PC-3 (cell line): ENCODE measurements at regions not wholly inside any gene's neighbourhood (a gene's known extent, or its start where the extent isn't known, plus 50 kb on each side); places are given as distances from the start of the nearest gene placed in this dataset.

ENCODE experiments used
- ATAC-seq: fragments of 200-7000 bp; cut with Tn5 transposase; 2 replicates; pipeline ENCODE4 v1.9.1; 2020; ENCODE audit warnings: mild to moderate bottlenecking, moderate library complexity
- BruUV-seq: library from RNA; stranded (reverse); fragments of 400-500 nt; replicated peaks from 2 replicates; lab custom pipeline; 2021; lab: Mats Ljungman, UMichigan
- CTCF ChIA-PET: fragments of 300-600 bp; sonication (Branson Sonifier 250); formaldehyde crosslinking; loops from one replicate; lab custom pipeline; 2022; ENCODE audit warnings: antibody characterized with exemption; lab: Charles Lee
- POLR2A ChIA-PET: fragments of 300-600 bp; sonication (Branson Sonifier 250); formaldehyde crosslinking; loops from one replicate; lab custom pipeline; 2022; ENCODE audit warnings: antibody characterized with exemption; ENCODE audit not compliant: unreplicated experiment; lab: Charles Lee
- DNase-seq: peaks from one replicate; pipeline ENCODE4 v3.0.0-alpha.2; 2015
- H2AFZ ChIP-seq: fragments of 300-600 bp; sonication (generic); 2 replicates; pipeline ENCODE4 v1.6.0; 2016; ENCODE audit warnings: antibody characterized with exemption, low read length
- H3F3A ChIP-seq: fragments of 300-600 bp; sonication (generic); one replicate; pipeline ENCODE4 v1.6.0; 2017; ENCODE audit warnings: antibody characterized with exemption, low read length, control low read depth, mild to moderate bottlenecking; ENCODE audit not compliant: unreplicated experiment
- H3K27ac ChIP-seq: fragments of 300-600 bp; sonication (generic); 2 replicates; pipeline ENCODE4 v1.5.1; 2016; ENCODE audit warnings: mild to moderate bottlenecking, low read length
- H3K27me3 ChIP-seq: fragments of 300-600 bp; sonication (generic); 2 replicates; pipeline ENCODE4 v1.6.1; 2016; ENCODE audit warnings: low read length, mixed read lengths
- H3K36me3 ChIP-seq: fragments of 300-600 bp; sonication (generic); 2 replicates; pipeline ENCODE4 v1.6.1; 2016; ENCODE audit warnings: low read depth, mixed run types, low read length, mixed read lengths
- H3K4me1 ChIP-seq: fragments of 300-600 bp; sonication (generic); 2 replicates; pipeline ENCODE4 v1.5.1; 2016; ENCODE audit warnings: low read length; ENCODE audit not compliant: insufficient read depth
- H3K4me2 ChIP-seq: fragments of 300-600 bp; sonication (generic); 2 replicates; pipeline ENCODE4 v1.6.0; 2016; ENCODE audit warnings: low read length
- H3K4me3 ChIP-seq: fragments of 300-600 bp; sonication (generic); 2 replicates; pipeline ENCODE4 v1.5.1; 2016; ENCODE audit warnings: mild to moderate bottlenecking, low read length, mixed read lengths
- H3K79me2 ChIP-seq: fragments of 300-600 bp; sonication (generic); 2 replicates; pipeline ENCODE4 v1.6.1; 2017; ENCODE audit warnings: low read length, mixed read lengths
- H3K9ac ChIP-seq: fragments of 300-600 bp; sonication (generic); 2 replicates; pipeline ENCODE4 v1.6.0; 2016; ENCODE audit warnings: mild to moderate bottlenecking, low read length
- H3K9me2 ChIP-seq: fragments of 300-600 bp; sonication (generic); replicated peaks from 2 replicates; pipeline ENCODE4 v1.6.1; 2016; ENCODE audit warnings: mixed run types, low read length, mixed read lengths
- H3K9me3 ChIP-seq: fragments of 300-600 bp; sonication (generic); 2 replicates; pipeline ENCODE4 v1.6.1; 2016; ENCODE audit warnings: low read length, mixed read lengths
- H4K20me1 ChIP-seq: fragments of 300-600 bp; sonication (generic); 2 replicates; pipeline ENCODE4 v1.6.1; 2016; ENCODE audit warnings: low read length, mixed read lengths
- CTCF ChIP-seq: fragments of 300-600 bp; sonication (generic); conservative IDR thresholded peaks from 2 replicates; pipeline ENCODE4 v1.5.1; 2017; ENCODE audit warnings: antibody characterized with exemption, low read depth, mild to moderate bottlenecking, low read length
- EZH2 ChIP-seq: fragments of 300-600 bp; sonication (generic); IDR thresholded peaks from one replicate; pipeline ENCODE4 v1.6.1; 2017; ENCODE audit warnings: antibody characterized with exemption, mild to moderate bottlenecking, low read length; ENCODE audit not compliant: unreplicated experiment
- EZH2phosphoT487 ChIP-seq: fragments of 300-600 bp; sonication (generic); IDR thresholded peaks from 2 replicates; pipeline ENCODE4 v1.6.1; 2018; ENCODE audit warnings: mild to moderate bottlenecking, antibody characterized with exemption, low read length, borderline replicate concordance
- intact Hi-C: fragments of 100-400 bp; cut with micrococcal nuclease; formaldehyde crosslinking; loops from 2 replicates; pipeline ENCODE4 v1.9.0; 2023

- CTCF ChIA-PET: no interaction called here
- ATAC-seq: no peak
- no peaks in the 10 kb centered on the region for H4K20me1 ChIP-seq
Observed at GRCh38 chr5:71953866-71954265, 153.4 kb upstream of the MAP1B start.

GRCh38 chr5:71954329-71954728 is 152.9 kb upstream of the MAP1B start:
- Histone ChIP-seq H2AFZ (no peak overlapping the region), H3K27me3 (no peaks in the 10 kb centered on the region), H3F3A (no peaks in the 10 kb centered on the region), H3K9ac (no peak overlapping the region), H3K9me2 (no peaks in the 10 kb centered on the region), H3K4me3 (no peak overlapping the region), H3K9me3 (no peaks in the 10 kb centered on the region), H3K4me1 (no peaks in the 10 kb centered on the region), H4K20me1 (no peaks in the 10 kb centered on the region), H3K4me2 (no peak overlapping the region), H3K79me2 (no peaks in the 10 kb centered on the region), H3K27ac (no peak overlapping the region), H3K36me3 (no peaks in the 10 kb centered on the region)
- DNase-seq (no peak), ATAC-seq (no peak)
- ChIA-PET POLR2A (no interaction called here), CTCF (no interaction called here)
- intact Hi-C loops: no loop called here
- TF ChIP-seq EZH2phosphoT487 (no peak), EZH2 (no peak), CTCF (no peak)
- BruUV-seq: no TSS peak

More at GRCh38 chr5:71953866-71954265, 153.4 kb upstream of the MAP1B start:
- H3K36me3 ChIP-seq: no peaks in the 10 kb centered on the region
- TF ChIP-seq CTCF (no peak), EZH2phosphoT487 (no peak), EZH2 (no peak)
- no TSS peak for BruUV-seq
- no peaks in the 10 kb centered on the region for H3K79me2 ChIP-seq
- no peak overlapping the region for H3K4me3 ChIP-seq
- H3K9ac ChIP-seq: no peak overlapping the region
- POLR2A ChIA-PET: no interaction called here
- H3K4me2 ChIP-seq: no peak overlapping the region
- no peaks in the 10 kb centered on the region for H3K27me3 ChIP-seq
- H3K9me3 ChIP-seq: no peaks in the 10 kb centered on the region
- no peaks in the 10 kb centered on the region for H3K9me2 ChIP-seq
- no peak for DNase-seq
- H3K4me1 ChIP-seq: no peaks in the 10 kb centered on the region
- intact Hi-C loops: no loop called here
- no peaks in the 10 kb centered on the region for H3F3A ChIP-seq
- no peak overlapping the region for H3K27ac ChIP-seq
- H2AFZ ChIP-seq: no peak overlapping the region

- ATAC-seq (no peak), DNase-seq (peak; percentile 18)
- Histone ChIP-seq H3K4me1 (no peaks in the 10 kb centered on the region), H3K4me3 (no peak overlapping the region), H3K79me2 (no peaks in the 10 kb centered on the region), H3K27ac (no peak overlapping the region), H3F3A (no peaks in the 10 kb centered on the region), H2AFZ (no peak overlapping the region), H3K4me2 (no peak overlapping the region), H3K9ac (no peak overlapping the region), H3K9me2 (no peaks in the 10 kb centered on the region), H3K36me3 (no peaks in the 10 kb centered on the region), H3K27me3 (no peaks in the 10 kb centered on the region), H4K20me1 (no peaks in the 10 kb centered on the region), H3K9me3 (no peaks in the 10 kb centered on the region)
- ChIA-PET POLR2A (no interaction called here), CTCF (no interaction called here)
- intact Hi-C loops: no loop called here
- no TSS peak for BruUV-seq
- TF ChIP-seq CTCF (no peak), EZH2 (no peak), EZH2phosphoT487 (no peak)
Observed at GRCh38 chr5:71955723-71956122, 151.6 kb upstream of the MAP1B start.
